Heart left ventricle (tissue), 16 donors: ENCODE measurements at regions not wholly inside any gene's neighbourhood (a gene's known extent, or its start where the extent isn't known, plus 50 kb on each side); places are given as distances from the start of the nearest gene placed in this dataset.

ENCODE experiments used
- ATAC-seq, 4 donors: fragments of 200-7000 bp; cut with Tn5 transposase; one replicate each; pipeline ENCODE4 v1.9.1; 2020 to 2022; ENCODE audit warnings: moderate library complexity in 4 of 4, mild to moderate bottlenecking in 3 of 4, moderate number of reproducible peaks in 1 of 4
- DNase-seq, 5 donors: peaks; one replicate each; pipeline ENCODE4 v3.0.0-alpha.2; 2020
- H3K27ac ChIP-seq, 12 donors: fragments of 200-600 bp; sonication (generic) in 4 of 12; one replicate each; pipeline versions ENCODE4 v1.5.0 to v1.8.0; 2016 to 2022; ENCODE audit warnings: mild to moderate bottlenecking in 2 of 12
- H3K27me3 ChIP-seq, 9 donors: fragments of 200-600 bp; sonication (generic) in 2 of 9; one replicate each; pipeline versions ENCODE4 v1.5.1 to v1.8.0; 2016 to 2022; ENCODE audit warnings: mild to moderate bottlenecking in 3 of 9
- H3K36me3 ChIP-seq, 9 donors: fragments of 200-600 bp; sonication (generic) in 2 of 9; one replicate each; pipeline versions ENCODE4 v1.5.0 to v1.8.0; 2018 to 2022; ENCODE audit warnings: mild to moderate bottlenecking in 2 of 9
- H3K4me1 ChIP-seq, 12 donors: fragments of 200-600 bp; sonication (generic) in 4 of 12; one replicate each; pipeline versions ENCODE4 v1.5.0 to v1.8.0; 2016 to 2022; ENCODE audit warnings: mild to moderate bottlenecking in 3 of 12
- H3K4me3 ChIP-seq, 12 donors: fragments of 200-600 bp; sonication (generic) in 4 of 12; one replicate each; pipeline versions ENCODE4 v1.5.0 to v1.8.0; 2017 to 2022; ENCODE audit warnings: mild to moderate bottlenecking in 9 of 12, moderate library complexity in 4 of 12
- H3K9me3 ChIP-seq, 12 donors: fragments of 200-600 bp; sonication (generic) in 4 of 12; one replicate each; pipeline versions ENCODE4 v1.5.0 to v1.8.0; 2016 to 2022; ENCODE audit warnings: mild to moderate bottlenecking in 1 of 12
- POLR2A ChIP-seq, 2 donors: fragments of 450-650 bp; IDR thresholded peaks; one replicate each; pipeline ENCODE4 v1.6.1; 2017; ENCODE audit warnings: antibody characterized with exemption in 2 of 2, mild to moderate bottlenecking in 2 of 2, moderate library complexity in 2 of 2
- WGBS, 4 donors: extraction: QIAGEN DNeasy Blood & Tissue Kit in 2 of 4; methylation state at CpG; one replicate each; pipeline versions ENCODE4 v1.1.5 to v1.1.7; 2013 to 2018; 5-methylcytosine and 5-hydroxymethylcytosine counted together
- intact Hi-C, 10 donors: fragments of 100-400 bp; cut with DNase I; formaldehyde crosslinking; loops; one replicate each; pipeline versions ENCODE4 v1.11.1 to v1.14.2; 2022
- TF ChIP-seq, protein P1 (sequence below), 12 donors: fragments of 200-600 bp; sonication (generic) in 4 of 12; IDR thresholded peaks; one replicate each; pipeline versions ENCODE4 v1.5.0 to v1.8.0; 2018 to 2022; ENCODE audit warnings: antibody characterized with exemption in 12 of 12, mild to moderate bottlenecking in 5 of 12
- donor health status: ischemic (EF 13 %, LVEDD 7.1; RV severe dilation, severe dysfunction).
- donor health status: healthy with polysubstance abuse.
- donor health status: DM: no; HTN: yes; CAD: no.
- donor health status: DM: no; HTN: no; CAD: no.
- donor health status: ischemic (EF 25% LVEDD 6.9; RV normal size, moderate dysfunction).
- donor health status: ischemic (EF 25% LVEDD 5.7; RV mildly dilated, moderate dysfunction).
- donor health status: healthy.
- donor health status: DM: yes; HTN: yes; CAD: no.
- donor health status: ischemic (EF 35%, LVEDD 5.7; RV mildly dilated, moderate dysfunction).
- donor health status: nonischemic (EF 11% LVEDD 7.7; RV severe dilation, severe dysfunction).
- donor health status: DM: yes; HTN: yes; CAD: no.
- donor health status: PGD.
- donor health status: ischemic (EF 29% LVEDD 5.4; RV normal size, mild dysfunction).
- donor health status: nonischemic (EF 23%, LVEDD 6.1; RV moderate dilation, normal function).

DNA sequence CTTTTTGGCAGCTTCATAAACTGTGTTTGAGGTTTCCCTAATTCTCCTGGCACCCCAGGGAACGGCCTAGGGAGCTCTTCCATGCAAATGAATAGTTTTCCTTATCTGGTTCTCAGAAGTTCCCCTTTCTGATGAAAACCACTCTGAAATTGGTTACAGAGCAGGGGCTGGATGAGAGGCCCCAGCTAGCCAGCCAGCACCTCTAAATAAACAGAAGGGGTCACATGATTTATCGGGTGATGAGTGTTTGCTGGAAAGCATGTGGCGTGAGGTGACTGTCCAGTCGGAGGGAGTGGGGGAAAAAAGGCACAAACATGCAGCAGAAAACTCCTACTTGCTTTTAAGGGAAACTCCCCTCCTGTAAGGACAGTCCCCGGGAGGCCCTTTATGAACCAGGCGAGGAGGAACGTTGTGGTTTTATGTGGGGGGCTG lies 261.2 kb upstream of the ANKRD55 start:
- Histone ChIP-seq H3K27ac (peak overlapping the region in 2 of 12 donors; percentile 16 to 46), H3K4me3 (no peak overlapping the region), H3K9me3 (no peaks in the 10 kb centered on the region), H3K36me3 (no peaks in the 10 kb centered on the region), H3K4me1 (peaks cover 0 to 37% (median 17%) of the 10 kb centered on the region in 12 donors), H3K27me3 (no peaks in the 10 kb centered on the region)
- DNase-seq: peak in 1 of 5 donors; percentile 28
- peak; percentile 16 to 68 (median 64) for ATAC-seq
- no peak for TF ChIP-seq POLR2A (IDR thresholded peaks at IDR 0.05)
- TF ChIP-seq, protein P1, sequence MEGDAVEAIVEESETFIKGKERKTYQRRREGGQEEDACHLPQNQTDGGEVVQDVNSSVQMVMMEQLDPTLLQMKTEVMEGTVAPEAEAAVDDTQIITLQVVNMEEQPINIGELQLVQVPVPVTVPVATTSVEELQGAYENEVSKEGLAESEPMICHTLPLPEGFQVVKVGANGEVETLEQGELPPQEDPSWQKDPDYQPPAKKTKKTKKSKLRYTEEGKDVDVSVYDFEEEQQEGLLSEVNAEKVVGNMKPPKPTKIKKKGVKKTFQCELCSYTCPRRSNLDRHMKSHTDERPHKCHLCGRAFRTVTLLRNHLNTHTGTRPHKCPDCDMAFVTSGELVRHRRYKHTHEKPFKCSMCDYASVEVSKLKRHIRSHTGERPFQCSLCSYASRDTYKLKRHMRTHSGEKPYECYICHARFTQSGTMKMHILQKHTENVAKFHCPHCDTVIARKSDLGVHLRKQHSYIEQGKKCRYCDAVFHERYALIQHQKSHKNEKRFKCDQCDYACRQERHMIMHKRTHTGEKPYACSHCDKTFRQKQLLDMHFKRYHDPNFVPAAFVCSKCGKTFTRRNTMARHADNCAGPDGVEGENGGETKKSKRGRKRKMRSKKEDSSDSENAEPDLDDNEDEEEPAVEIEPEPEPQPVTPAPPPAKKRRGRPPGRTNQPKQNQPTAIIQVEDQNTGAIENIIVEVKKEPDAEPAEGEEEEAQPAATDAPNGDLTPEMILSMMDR (IDR thresholded peaks at IDR 0.05): no peak
- intact Hi-C loops: no loop called here
- 42 to 57% (median 54%) methylated on average over 7 of the region's 7 CpGs for WGBS, 4 donors

DNA sequence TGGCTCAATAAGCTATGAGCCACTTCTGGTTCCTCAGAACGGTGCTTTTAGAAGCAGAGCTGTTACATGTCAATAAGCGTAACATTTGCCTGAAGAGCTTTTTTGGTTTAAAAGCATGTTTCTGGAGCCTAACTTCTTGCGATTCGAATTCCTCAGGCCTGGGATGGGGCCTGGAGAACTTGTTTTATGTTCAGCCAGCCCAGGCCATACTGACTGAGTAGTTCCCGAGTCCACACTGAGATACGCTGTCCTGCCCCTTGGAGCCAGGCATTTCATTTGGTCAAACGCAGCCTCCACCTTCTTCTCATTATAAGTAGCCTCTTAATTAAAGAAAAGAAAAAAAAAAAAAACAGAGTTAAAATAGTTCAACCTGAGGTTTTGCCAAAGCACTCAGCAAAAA lies 260.6 kb upstream of the ANKRD55 start:
- DNase-seq (no peak), ATAC-seq (no peak)
- TF ChIP-seq POLR2A (IDR thresholded peaks at IDR 0.05): no peak
- TF ChIP-seq, protein P1 (IDR thresholded peaks at IDR 0.05): no peak
- Histone ChIP-seq H3K27ac (peak overlapping the region in 2 of 12 donors; percentile 16 to 35), H3K36me3 (no peaks in the 10 kb centered on the region), H3K4me1 (peaks cover 0 to 35% (median 17%) of the 10 kb centered on the region in 12 donors), H3K9me3 (no peaks in the 10 kb centered on the region), H3K4me3 (no peak overlapping the region), H3K27me3 (no peaks in the 10 kb centered on the region)
- intact Hi-C loops: no loop called here
- WGBS, 4 donors: 87 to 92% (median 90%) methylated on average over 7 of the region's 7 CpGs

- ATAC-seq (no peak), DNase-seq (no peak)
- Histone ChIP-seq H3K9me3 (no peaks in the 10 kb centered on the region), H3K27ac (peak overlapping the region in 1 of 12 donors; percentile 35), H3K36me3 (no peaks in the 10 kb centered on the region), H3K4me1 (peaks cover 0 to 35% (median 17%) of the 10 kb centered on the region in 12 donors), H3K27me3 (no peaks in the 10 kb centered on the region), H3K4me3 (no peak overlapping the region)
- intact Hi-C loops: no loop called here
- WGBS, 4 donors: 84 to 94% (median 88%) methylated on average over 6 of the region's 6 CpGs
- TF ChIP-seq POLR2A (IDR thresholded peaks at IDR 0.05): no peak
- TF ChIP-seq, protein P1 (IDR thresholded peaks at IDR 0.05): no peak
These were observed 260.2 kb upstream of the ANKRD55 start for GRCh38 chr5:56493308-56493707.

DNA sequence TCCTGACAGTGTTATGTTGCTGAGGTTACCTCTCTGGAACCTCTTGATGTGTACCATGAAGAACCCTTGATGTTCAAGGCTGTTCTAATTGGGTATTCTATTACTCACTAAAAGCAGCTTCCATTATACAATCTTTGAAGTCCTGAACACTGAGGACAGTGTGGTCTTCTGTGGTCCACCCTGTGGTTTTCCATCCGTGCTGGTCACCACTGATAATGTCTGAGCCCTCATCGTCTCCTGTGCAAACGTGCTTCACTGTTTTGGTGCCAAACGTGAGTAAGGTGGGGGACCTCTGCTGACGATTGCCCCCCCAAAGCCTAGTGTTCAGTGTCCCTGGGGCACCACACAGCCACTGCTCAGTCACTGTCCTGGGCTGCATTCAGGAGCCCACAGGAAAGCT lies 259.7 kb upstream of the ANKRD55 start:
- TF ChIP-seq, protein P1 (IDR thresholded peaks at IDR 0.05): no peak
- no peak for TF ChIP-seq POLR2A (IDR thresholded peaks at IDR 0.05)
- ATAC-seq (no peak), DNase-seq (no peak)
- Histone ChIP-seq H3K36me3 (no peaks in the 10 kb centered on the region), H3K4me1 (peaks cover 0 to 35% (median 17%) of the 10 kb centered on the region in 12 donors), H3K27me3 (no peaks in the 10 kb centered on the region), H3K27ac (no peak overlapping the region), H3K4me3 (no peak overlapping the region), H3K9me3 (no peaks in the 10 kb centered on the region)
- 88 to 94% (median 93%) methylated on average over 5 of the region's 5 CpGs for WGBS, 4 donors
- intact Hi-C loops: no loop called here
